Esophagus (tissue), 2 donors: ENCODE measurements at regions not wholly inside any gene's neighbourhood (a gene's known extent, or its start where the extent isn't known, plus 50 kb on each side); places are given as distances from the start of the nearest gene placed in this dataset.

Experiments used
- H3K27ac ChIP-seq, 2 donors: one replicate each; pipeline ENCODE4 v1.5.1; 2013; ENCODE audit warnings: low read depth in 2 of 2, mild to moderate bottlenecking in 2 of 2, inconsistent platforms in 1 of 2, low read length in 1 of 2, moderate library complexity in 1 of 2
- H3K27me3 ChIP-seq, 2 donors: one replicate each; pipeline ENCODE4 v1.6.1; 2013; ENCODE audit warnings: low read length in 2 of 2, control low read depth in 1 of 2, mild to moderate bottlenecking in 1 of 2; ENCODE audit not compliant: insufficient read depth in 2 of 2, control insufficient read depth in 1 of 2
- H3K36me3 ChIP-seq, 2 donors: one replicate each; pipeline ENCODE4 v1.6.1; 2013; ENCODE audit warnings: low read length in 1 of 2; ENCODE audit not compliant: control insufficient read depth in 2 of 2, insufficient read depth in 2 of 2
- H3K4me1 ChIP-seq, 2 donors: one replicate each; pipeline ENCODE4 v1.6.1; 2013; ENCODE audit warnings: low read length in 1 of 2; ENCODE audit not compliant: control insufficient read depth in 2 of 2, insufficient read depth in 2 of 2
- H3K4me3 ChIP-seq, 2 donors: one replicate each; pipeline ENCODE4 v1.5.1; 2013; ENCODE audit warnings: low read length in 2 of 2, mild to moderate bottlenecking in 2 of 2, low read depth in 1 of 2, moderate library complexity in 1 of 2
- H3K9me3 ChIP-seq, 2 donors: one replicate each; pipeline ENCODE4 v1.6.1; 2013; ENCODE audit warnings: mild to moderate bottlenecking in 2 of 2, low read depth in 1 of 2, low read length in 1 of 2, moderate library complexity in 1 of 2; ENCODE audit not compliant: control insufficient read depth in 2 of 2, insufficient read depth in 1 of 2
- WGBS, 2 donors: extraction: QIAGEN DNeasy Blood & Tissue Kit; methylation state at CpG; one replicate each; pipeline ENCODE4 v1.1.7; 2013; 5-methylcytosine and 5-hydroxymethylcytosine counted together
- donor health status: healthy with polysubstance abuse.
- donor health status: Bipolar disorder and iron deficiency.

DNA sequence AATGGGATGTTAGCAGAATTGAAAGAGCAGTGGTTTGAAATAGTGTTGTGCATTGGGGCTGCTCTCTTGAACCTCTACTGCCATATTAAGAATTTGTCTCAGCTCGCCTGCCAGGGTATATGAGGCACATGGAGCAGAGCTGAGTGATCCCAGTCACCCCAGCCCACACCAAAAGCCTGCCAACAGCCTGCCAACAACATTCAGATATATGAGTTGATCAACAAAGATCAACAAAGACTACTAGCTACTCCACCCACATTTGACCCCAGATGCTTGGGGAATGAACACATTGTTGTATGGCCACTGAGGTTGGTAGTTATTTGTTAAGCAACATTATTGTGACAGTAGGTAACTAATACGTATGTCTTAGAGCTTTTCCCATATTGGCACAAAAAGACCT, 570.9 kb upstream of the IL12A start:
- no peaks in the 10 kb centered on the region for H3K36me3 ChIP-seq
- no peak overlapping the region for H3K4me3 ChIP-seq
- H3K4me1 ChIP-seq = no peaks in the 10 kb centered on the region
- 63 to 67% methylated on average over 2 of the region's 2 CpGs for WGBS, 2 donors
- H3K9me3 ChIP-seq = no peaks in the 10 kb centered on the region
- no peaks in the 10 kb centered on the region for H3K27me3 ChIP-seq
- H3K27ac ChIP-seq = no peak overlapping the region

DNA sequence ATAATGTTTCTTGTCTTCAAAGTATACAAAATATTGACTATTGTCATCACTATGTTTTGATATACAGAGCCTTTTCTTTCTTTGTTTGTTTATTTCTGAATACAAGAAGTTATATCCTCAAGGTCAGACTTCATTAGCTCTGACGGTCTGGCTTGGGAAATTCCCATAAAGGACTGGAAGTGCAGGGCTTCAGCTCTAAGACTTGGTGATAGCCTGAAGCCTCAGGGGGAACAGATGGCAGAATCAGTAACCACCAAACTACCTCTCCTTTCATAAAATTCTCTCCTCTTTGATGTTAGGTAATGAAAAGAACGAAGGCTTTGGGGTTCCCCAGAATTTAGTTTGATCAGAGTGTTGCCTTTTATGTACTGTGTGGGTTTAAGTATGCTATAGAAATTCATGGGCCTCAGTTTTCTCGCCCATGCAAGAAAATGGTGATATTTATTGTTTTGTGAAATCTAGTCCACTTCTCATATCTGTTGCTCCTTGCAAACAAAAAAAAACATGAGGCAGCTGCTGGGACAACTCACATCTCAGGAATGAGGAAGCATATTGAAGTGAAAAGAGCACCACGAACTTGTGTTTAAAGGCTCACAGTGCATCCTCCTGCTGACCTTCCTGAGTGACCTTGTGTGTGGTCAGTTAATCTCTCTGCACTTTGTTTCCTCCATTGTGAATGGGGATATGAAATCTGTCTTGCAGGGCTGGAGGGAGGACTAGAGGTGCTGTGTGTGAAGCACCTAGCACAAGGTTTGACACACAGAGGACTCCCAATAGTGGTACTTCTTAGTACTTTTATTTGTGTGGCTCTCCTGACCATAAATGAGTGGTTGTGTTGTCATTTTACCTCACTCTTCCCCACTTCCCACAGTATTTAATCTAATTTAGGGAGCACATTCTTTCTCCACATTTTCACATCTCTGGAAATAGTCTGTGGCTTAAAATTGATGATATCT, 569.8 kb upstream of the IL12A start:
- WGBS, 2 donors = 34 to 40% methylated on average over 4 of the region's 4 CpGs
- H3K4me1 ChIP-seq = no peaks in the 10 kb centered on the region
- H3K36me3 ChIP-seq = no peaks in the 10 kb centered on the region
- H3K27me3 ChIP-seq = no peaks in the 10 kb centered on the region
- no peaks in the 10 kb centered on the region for H3K9me3 ChIP-seq
- H3K4me3 ChIP-seq = no peak overlapping the region
- H3K27ac ChIP-seq = no peak overlapping the region

- Histone ChIP-seq H3K4me1 (no peaks in the 10 kb centered on the region), H3K9me3 (no peaks in the 10 kb centered on the region), H3K4me3 (no peak overlapping the region), H3K27me3 (no peaks in the 10 kb centered on the region), H3K36me3 (no peaks in the 10 kb centered on the region), H3K27ac (no peak overlapping the region)
- 36 to 50% methylated on average over 2 of the region's 2 CpGs for WGBS, 2 donors
These were observed 558.9 kb upstream of the IL12A start for GRCh38 chr3:159429702-159430101.

- Histone ChIP-seq H3K4me3 (no peak overlapping the region), H3K27me3 (no peaks in the 10 kb centered on the region), H3K4me1 (no peaks in the 10 kb centered on the region), H3K9me3 (no peaks in the 10 kb centered on the region), H3K27ac (no peak overlapping the region), H3K36me3 (no peaks in the 10 kb centered on the region)
- 83 to 91% methylated on average over 4 of the region's 4 CpGs for WGBS, 2 donors
These were observed 555.8 kb upstream of the IL12A start for GRCh38 chr3:159432682-159433340.

DNA sequence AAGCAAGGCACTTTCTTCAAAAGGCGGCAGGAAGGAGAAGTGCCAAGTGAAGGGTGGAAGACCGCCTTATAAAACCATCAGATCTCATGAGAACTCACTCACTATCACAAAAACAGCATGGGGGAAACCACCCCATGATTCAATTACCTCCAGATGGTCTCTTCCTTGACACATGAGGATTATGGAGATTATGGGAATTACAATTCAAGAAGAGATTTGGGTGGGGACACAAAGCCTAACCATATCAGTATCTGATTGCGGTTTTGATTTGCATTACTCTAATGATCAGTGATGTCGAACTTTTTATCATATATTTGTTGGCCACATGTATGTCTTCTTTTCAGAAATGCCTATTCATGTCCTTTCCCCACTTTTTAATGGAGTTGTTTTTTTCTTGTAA, 549.3 kb upstream of the IL12A start:
- Histone ChIP-seq H3K36me3 (no peaks in the 10 kb centered on the region), H3K4me1 (no peaks in the 10 kb centered on the region), H3K4me3 (no peak overlapping the region), H3K27ac (no peak overlapping the region), H3K9me3 (no peaks in the 10 kb centered on the region), H3K27me3 (no peaks in the 10 kb centered on the region)
- WGBS, 2 donors = 87 to 91% methylated on average over 4 of the region's 4 CpGs

DNA sequence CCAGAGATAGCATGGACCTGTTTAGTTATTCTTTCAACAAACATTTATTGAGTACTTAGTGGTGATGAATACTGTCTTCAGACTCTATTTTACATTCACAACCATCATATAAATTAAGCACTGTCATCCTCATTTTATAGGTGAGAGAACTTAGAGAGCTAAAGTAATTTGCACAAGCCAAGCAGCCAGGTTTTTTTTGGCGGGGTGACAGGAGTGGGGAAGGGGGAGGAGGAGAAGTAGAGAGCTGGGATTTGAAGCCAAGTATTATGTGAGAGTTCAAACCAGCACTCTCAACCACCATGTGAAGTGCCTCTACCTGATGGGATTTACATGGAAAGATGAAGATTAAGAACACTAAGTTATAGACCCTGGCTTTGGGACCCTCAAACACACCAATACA, 547.4 kb upstream of the IL12A start:
- H3K4me3 ChIP-seq = no peak overlapping the region
- H3K36me3 ChIP-seq = no peaks in the 10 kb centered on the region
- no peaks in the 10 kb centered on the region for H3K9me3 ChIP-seq
- 54 to 70% methylated on average over 1 of the region's 1 CpG for WGBS, 2 donors
- no peaks in the 10 kb centered on the region for H3K4me1 ChIP-seq
- no peak overlapping the region for H3K27ac ChIP-seq
- H3K27me3 ChIP-seq = no peaks in the 10 kb centered on the region

DNA sequence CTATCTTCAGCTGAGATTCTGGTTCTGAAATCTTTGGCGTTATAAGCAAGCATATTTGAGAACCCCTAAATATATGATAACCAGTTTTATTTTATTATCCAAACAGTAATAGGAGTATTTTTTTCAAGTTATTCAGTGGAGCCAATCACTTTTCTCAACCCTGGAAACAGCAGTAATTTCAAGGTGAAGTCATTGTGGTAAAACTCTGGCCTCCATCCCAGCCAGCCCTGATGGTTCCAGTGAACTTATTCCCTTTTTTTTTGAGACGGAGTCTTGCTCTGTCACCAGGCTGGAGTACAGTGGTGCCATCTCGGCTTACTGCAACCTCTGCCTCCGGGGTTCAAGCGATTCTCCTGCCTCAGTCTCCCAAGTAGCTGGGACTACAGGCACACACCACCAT, 545.4 kb upstream of the IL12A start:
- H3K4me1 ChIP-seq = no peaks in the 10 kb centered on the region
- 73 to 75% methylated on average over 5 of the region's 5 CpGs for WGBS, 2 donors

DNA sequence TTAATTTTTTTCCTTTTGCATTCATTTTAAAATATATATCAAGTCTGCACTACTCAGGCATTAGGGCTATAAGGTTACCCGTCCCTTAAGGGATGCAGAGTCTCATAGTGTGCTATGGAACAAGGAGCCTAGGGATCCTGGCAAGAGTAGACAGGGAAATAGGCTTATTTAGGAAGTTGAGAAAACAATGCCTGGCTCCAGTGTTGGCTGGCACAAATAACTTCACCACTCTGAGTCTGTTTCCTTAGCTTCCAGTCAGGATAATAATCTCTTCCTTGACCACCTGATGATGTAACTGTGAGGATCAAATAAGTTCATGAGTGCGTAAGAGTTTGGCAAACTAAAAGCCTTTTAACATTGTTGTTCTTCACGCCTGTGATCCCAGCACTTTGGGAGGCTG, 540.8 kb upstream of the IL12A start:
- Histone ChIP-seq H3K27me3 (no peaks in the 10 kb centered on the region), H3K9me3 (no peaks in the 10 kb centered on the region), H3K36me3 (no peaks in the 10 kb centered on the region), H3K4me3 (no peak overlapping the region), H3K4me1 (no peaks in the 10 kb centered on the region), H3K27ac (no peak overlapping the region)
- 60 to 74% methylated on average over 3 of the region's 3 CpGs for WGBS, 2 donors

More for the DNA sequence above, 545.4 kb upstream of the IL12A start:
- Histone ChIP-seq H3K4me3 (no peak overlapping the region), H3K9me3 (no peaks in the 10 kb centered on the region), H3K27me3 (no peaks in the 10 kb centered on the region), H3K36me3 (no peaks in the 10 kb centered on the region), H3K27ac (no peak overlapping the region)

GRCh38 chr3:159448902-159449301, 539.7 kb upstream of the IL12A start:
- H3K4me3 ChIP-seq = no peak overlapping the region
- no peaks in the 10 kb centered on the region for H3K27me3 ChIP-seq
- no peaks in the 10 kb centered on the region for H3K9me3 ChIP-seq
- H3K36me3 ChIP-seq = no peaks in the 10 kb centered on the region
- H3K27ac ChIP-seq = no peak overlapping the region
- WGBS, 2 donors = 44 to 61% methylated on average over 1 of the region's 1 CpG
- H3K4me1 ChIP-seq = no peaks in the 10 kb centered on the region
